H1 (cell line): ENCODE measurements at regions not wholly inside any gene's neighbourhood (a gene's known extent, or its start where the extent isn't known, plus 50 kb on each side); places are given as distances from the start of the nearest gene placed in this dataset.

Experiments
- ATF3 ChIP-seq: IDR thresholded peaks from 2 replicates; pipeline ENCODE4 v1.6.1; 2011; ENCODE audit warnings: low read depth, mild to moderate bottlenecking, low read length; ENCODE audit not compliant: insufficient read depth
- BCL11A ChIP-seq, 2 experiments: IDR thresholded peaks; one replicate each; pipeline ENCODE4 v1.6.1; 2011; ENCODE audit warnings: low read depth in 2 of 2, low read length in 2 of 2, mild to moderate bottlenecking in 2 of 2
- NANOG ChIP-seq: IDR thresholded peaks from 2 replicates; pipeline ENCODE4 v1.6.1; 2011; ENCODE audit warnings: low read length, low read depth, mild to moderate bottlenecking, inconsistent platforms; ENCODE audit not compliant: insufficient read depth, poor library complexity, severe bottlenecking
- RFX5 ChIP-seq: IDR thresholded peaks from 2 replicates; pipeline ENCODE4 v1.6.1; 2011; ENCODE audit warnings: low read depth, low read length, improper control_type of control experiment, borderline replicate concordance
- SAP30 ChIP-seq: fragments of 300-600 bp; sonication (generic); IDR thresholded peaks from 2 replicates; pipeline ENCODE4 v1.7.1; 2012; ENCODE audit warnings: low read length, moderate library complexity, mild to moderate bottlenecking, inconsistent platforms; ENCODE audit not compliant: insufficient read depth, insufficient replicate concordance
- TBP ChIP-seq: IDR thresholded peaks from 2 replicates; pipeline ENCODE4 v1.6.1; 2011; ENCODE audit warnings: low read depth, low read length, improper control_type of control experiment

DNA sequence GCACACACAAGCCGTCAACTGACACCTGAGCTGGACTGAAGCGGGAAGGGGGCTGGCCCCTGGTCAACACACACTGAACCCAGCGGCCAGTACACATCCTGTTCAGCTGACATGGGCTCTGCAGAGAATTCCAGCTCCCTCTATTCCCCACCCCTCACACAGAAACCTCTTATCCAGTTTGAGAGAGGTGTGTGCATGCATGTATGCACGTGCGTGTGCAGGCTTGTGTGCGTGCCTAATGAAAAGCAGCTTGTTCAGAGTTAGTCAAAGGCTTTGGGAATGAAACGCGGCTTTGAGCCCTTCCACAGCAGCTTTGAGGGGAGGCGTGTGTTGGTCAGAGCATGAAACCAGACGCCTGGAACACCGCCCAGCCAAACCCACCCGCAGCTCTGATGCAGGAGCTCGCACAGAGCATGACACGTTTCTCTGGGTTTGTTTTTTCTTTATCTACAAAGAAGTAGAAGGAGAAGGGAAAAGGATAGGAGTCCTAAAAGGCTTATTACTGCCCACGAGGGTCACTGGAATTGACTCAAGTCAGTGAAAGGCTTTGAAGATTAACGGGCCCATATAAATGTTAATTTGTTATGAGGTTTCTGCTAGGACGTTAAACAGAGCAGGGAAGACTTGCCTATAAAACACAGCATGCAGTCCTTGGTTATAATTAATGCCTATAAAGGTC, 184.2 kb downstream of the ETS2 start (continued):
- TF ChIP-seq ATF3 (no peak), TBP (no peak), SAP30 (no peak), NANOG (no peak), RFX5 (no peak), BCL11A (IDR thresholded peaks at IDR 0.05; ENCODE audit: low read depth in 2 of 2, low read length in 2 of 2) (no peak)
